ENCODE measurements at regions not wholly inside any gene's neighbourhood (a gene's known extent, or its start where the extent isn't known, plus 50 kb on each side); places are given as distances from the start of the nearest gene placed in this dataset.

DNA sequence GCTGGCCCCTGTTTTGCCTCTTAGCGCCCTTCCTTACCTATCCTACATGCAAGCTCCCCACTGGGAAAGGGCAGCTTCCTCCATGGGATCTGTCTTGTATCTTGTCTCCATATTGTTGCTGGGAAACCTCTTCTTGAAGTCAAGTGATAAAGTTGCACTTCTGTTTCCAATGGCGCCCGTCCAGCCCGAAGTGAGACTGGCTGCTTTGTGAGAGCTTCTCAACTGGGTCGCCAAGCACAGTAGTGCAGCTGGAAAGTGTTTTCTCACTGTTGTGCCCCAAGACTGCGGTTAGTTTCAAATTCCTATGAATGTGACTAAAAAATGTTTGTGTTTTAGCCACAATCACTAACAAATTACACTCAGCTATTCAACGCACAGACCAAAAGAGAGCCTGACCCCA, 506.6 kb upstream of the MPDZ start:
- no peaks in the 10 kb centered on the region for H3K27me3 ChIP-seq (ENCODE audit: control insufficient read depth, insufficient read depth, low read length)
- intact Hi-C loops (cut with micrococcal nuclease; ENCODE audit: unreplicated experiment): no loop called here
- no peaks in the 10 kb centered on the region for H3K4me1 ChIP-seq (ENCODE audit: control insufficient read depth, insufficient read depth, low read length)
- no peak overlapping the region for H3K27ac ChIP-seq (ENCODE audit: low read length)
- in situ Hi-C loops (cut with HindIII; ENCODE audit: low pct_unique_long_range_greater_than_20kb, low sequenced_read_pairs): no loop called here
- ChIA-PET CTCF (no interaction called here), POLR2A (no interaction called here)
- ATAC-seq: no peak
- no peaks in the 10 kb centered on the region for H3K36me3 ChIP-seq (ENCODE audit: control insufficient read depth, insufficient read depth, low read length)
- BruUV-seq (replicated peaks): no TSS peak
- no peaks in the 10 kb centered on the region for H3K9me3 ChIP-seq (ENCODE audit: control insufficient read depth, insufficient read depth, low read depth, low read length)
- no peak overlapping the region for H3K4me3 ChIP-seq (ENCODE audit: low read depth in 2 of 2, low read length in 2 of 2)
- no peak for DNase-seq (ENCODE audit: low read depth, low spot score)
- TF ChIP-seq, protein P1, sequence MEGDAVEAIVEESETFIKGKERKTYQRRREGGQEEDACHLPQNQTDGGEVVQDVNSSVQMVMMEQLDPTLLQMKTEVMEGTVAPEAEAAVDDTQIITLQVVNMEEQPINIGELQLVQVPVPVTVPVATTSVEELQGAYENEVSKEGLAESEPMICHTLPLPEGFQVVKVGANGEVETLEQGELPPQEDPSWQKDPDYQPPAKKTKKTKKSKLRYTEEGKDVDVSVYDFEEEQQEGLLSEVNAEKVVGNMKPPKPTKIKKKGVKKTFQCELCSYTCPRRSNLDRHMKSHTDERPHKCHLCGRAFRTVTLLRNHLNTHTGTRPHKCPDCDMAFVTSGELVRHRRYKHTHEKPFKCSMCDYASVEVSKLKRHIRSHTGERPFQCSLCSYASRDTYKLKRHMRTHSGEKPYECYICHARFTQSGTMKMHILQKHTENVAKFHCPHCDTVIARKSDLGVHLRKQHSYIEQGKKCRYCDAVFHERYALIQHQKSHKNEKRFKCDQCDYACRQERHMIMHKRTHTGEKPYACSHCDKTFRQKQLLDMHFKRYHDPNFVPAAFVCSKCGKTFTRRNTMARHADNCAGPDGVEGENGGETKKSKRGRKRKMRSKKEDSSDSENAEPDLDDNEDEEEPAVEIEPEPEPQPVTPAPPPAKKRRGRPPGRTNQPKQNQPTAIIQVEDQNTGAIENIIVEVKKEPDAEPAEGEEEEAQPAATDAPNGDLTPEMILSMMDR (IDR thresholded peaks at IDR 0.05): no peak
- no peak for TF ChIP-seq POLR2AphosphoS5 (IDR thresholded peaks at IDR 0.05; ENCODE audit: low read depth, low read length)
- no peak for TF ChIP-seq TCF7L2 (IDR thresholded peaks at IDR 0.05; ENCODE audit: low read depth, low read length)
- TF ChIP-seq REST (IDR thresholded peaks at IDR 0.05; ENCODE audit: insufficient read depth in 1 of 2, low read depth in 2 of 2, low read length in 1 of 2): no peak
- no peak for TF ChIP-seq SIN3A (IDR thresholded peaks at IDR 0.05; ENCODE audit: borderline replicate concordance, insufficient read depth, low read depth, low read length)

DNA sequence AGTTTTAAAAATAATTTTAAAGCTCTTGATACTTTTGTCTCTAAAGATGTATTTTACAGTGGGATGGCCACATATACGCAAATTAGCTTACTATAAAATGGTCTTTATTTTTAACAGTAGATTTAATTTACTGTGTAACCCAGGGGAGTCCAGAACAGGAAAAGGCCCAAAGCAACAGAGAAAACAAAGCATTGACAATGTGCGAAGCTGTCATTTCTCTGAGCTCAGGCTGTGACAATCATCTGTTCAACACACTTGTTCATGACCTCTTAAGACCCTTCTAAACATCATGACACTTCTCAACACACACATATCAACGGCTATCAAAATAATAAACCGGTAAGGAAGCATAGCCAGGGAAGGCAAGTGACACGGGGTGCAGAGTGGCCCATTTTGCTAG, 499.6 kb upstream of the MPDZ start:
- no peak overlapping the region for H3K4me3 ChIP-seq (ENCODE audit: low read depth in 2 of 2, low read length in 2 of 2)
- ChIA-PET POLR2A (no interaction called here), CTCF (no interaction called here)
- intact Hi-C loops (cut with micrococcal nuclease; ENCODE audit: unreplicated experiment) (no loop called here), in situ Hi-C loops (cut with HindIII; ENCODE audit: low pct_unique_long_range_greater_than_20kb, low sequenced_read_pairs) (no loop called here)
- no peaks in the 10 kb centered on the region for H3K4me1 ChIP-seq (ENCODE audit: control insufficient read depth, insufficient read depth, low read length)
- H3K9me3 ChIP-seq (ENCODE audit: control insufficient read depth, insufficient read depth, low read depth, low read length): no peaks in the 10 kb centered on the region
- no peaks in the 10 kb centered on the region for H3K36me3 ChIP-seq (ENCODE audit: control insufficient read depth, insufficient read depth, low read length)
- H3K27ac ChIP-seq (ENCODE audit: low read length): no peak overlapping the region
- DNase-seq (ENCODE audit: low read depth, low spot score) (no peak), ATAC-seq (no peak)
- no peaks in the 10 kb centered on the region for H3K27me3 ChIP-seq (ENCODE audit: control insufficient read depth, insufficient read depth, low read length)
- no TSS peak for BruUV-seq (replicated peaks)
- no peak for TF ChIP-seq TCF7L2 (IDR thresholded peaks at IDR 0.05; ENCODE audit: low read depth, low read length)
- TF ChIP-seq, protein P1 (IDR thresholded peaks at IDR 0.05): no peak
- TF ChIP-seq SIN3A (IDR thresholded peaks at IDR 0.05; ENCODE audit: borderline replicate concordance, insufficient read depth, low read depth, low read length): no peak
- TF ChIP-seq POLR2AphosphoS5 (IDR thresholded peaks at IDR 0.05; ENCODE audit: low read depth, low read length): no peak
- TF ChIP-seq REST (IDR thresholded peaks at IDR 0.05; ENCODE audit: insufficient read depth in 1 of 2, low read depth in 2 of 2, low read length in 1 of 2): no peak
